Right cardiac atrium (tissue), 5 donors: ENCODE measurements at regions not wholly inside any gene's neighbourhood (a gene's known extent, or its start where the extent isn't known, plus 50 kb on each side); places are given as distances from the start of the nearest gene placed in this dataset.

Source experiments
- ATAC-seq, 2 donors: fragments of 200-7000 bp; cut with Tn5 transposase; one replicate each; pipeline versions ENCODE4 v1.8.0 to v1.9.1; 2020; ENCODE audit warnings: moderate library complexity in 2 of 2, mild to moderate bottlenecking in 1 of 2
- DNase-seq, 3 donors: peaks; one replicate each; pipeline ENCODE4 v3.0.0-alpha.2; 2020
- H3K27ac ChIP-seq: one replicate; pipeline ENCODE4 v1.5.1; 2013; ENCODE audit warnings: mild to moderate bottlenecking, low read length, control low read depth, moderate library complexity
- H3K27me3 ChIP-seq: one replicate; pipeline ENCODE4 v1.6.1; 2013; ENCODE audit not compliant: control insufficient read depth, insufficient read depth
- H3K4me1 ChIP-seq: one replicate; pipeline ENCODE4 v1.6.1; 2013; ENCODE audit warnings: low read length; ENCODE audit not compliant: control insufficient read depth, insufficient read depth
- H3K4me3 ChIP-seq: one replicate; pipeline ENCODE4 v1.5.1; 2013; ENCODE audit warnings: low read length, control low read depth
- H3K9me3 ChIP-seq: one replicate; pipeline ENCODE4 v1.6.1; 2013; ENCODE audit warnings: low read length; ENCODE audit not compliant: control insufficient read depth
- WGBS: extraction: QIAGEN DNeasy Blood & Tissue Kit; methylation state at CpG from one replicate; pipeline ENCODE4 v1.1.7; 2013; 5-methylcytosine and 5-hydroxymethylcytosine counted together
- intact Hi-C, 4 donors: fragments of 100-400 bp; cut with DNase I; formaldehyde crosslinking; loops; one replicate each; pipeline versions ENCODE4 v1.11.0 to v1.14.0; 2022 to 2023
- donor health status: healthy with polysubstance abuse.
- donor health status: DM: no; HTN: yes; CAD: no.
- donor health status: DM: no; HTN: no; CAD: no.
- donor health status: DM: no; HTN: yes; CAD: no; lungs with severe emphysema.
- donor health status: DM: yes; HTN: yes; CAD: no.

- Histone ChIP-seq H3K4me3 (peak overlapping the region; percentile 59), H3K27me3 (peaks cover 2% of the 10 kb centered on the region), H3K9me3 (no peaks in the 10 kb centered on the region), H3K4me1 (no peaks in the 10 kb centered on the region), H3K27ac (no peak overlapping the region)
- DNase-seq, result peak; percentile 25 to 72 (median 70)
- intact Hi-C loops, result loop anchor here in 1 of 4 donors (10.0 kb wide), 1 partner anchor 84 kb away; no protein-coding TSS in a partner anchor
- WGBS, result 1% methylated on average over 80 of the region's 80 CpGs
- ATAC-seq, result peak; percentile 70 to 72
Measured at GRCh38 chr7:32298408-32299132, 191.6 kb downstream of the LSM5 start.

GRCh38 chr7:32293833-32294232, 196.3 kb downstream of the LSM5 start:
- Histone ChIP-seq H3K27me3 (no peaks in the 10 kb centered on the region), H3K9me3 (no peaks in the 10 kb centered on the region), H3K4me1 (peaks cover 3% of the 10 kb centered on the region), H3K4me3 (no peak overlapping the region), H3K27ac (no peak overlapping the region)
- intact Hi-C loops, result loop anchor here in 1 of 4 donors (10.0 kb wide), 1 partner anchor 79 kb away; no protein-coding TSS in a partner anchor
- DNase-seq, result peak; percentile 32 to 72 (median 51)
- peak in 1 of 2 donors; percentile 45 for ATAC-seq
- WGBS, result 39% methylated on average over 5 of the region's 5 CpGs

GRCh38 chr7:32289651-32290414, 200.3 kb downstream of the LSM5 start:
- no peaks in the 10 kb centered on the region for H3K9me3 ChIP-seq
- H3K4me1 ChIP-seq, result peaks cover 3% of the 10 kb centered on the region
- no peak overlapping the region for H3K4me3 ChIP-seq
- no peaks in the 10 kb centered on the region for H3K27me3 ChIP-seq
- ATAC-seq (peak; percentile 45 to 74), DNase-seq (peak; percentile 49 to 75 (median 73))
- WGBS, result 59% methylated on average over 5 of the region's 5 CpGs
- intact Hi-C loops, result loop anchor here in 1 of 4 donors (10.0 kb wide), 1 partner anchor 75 kb away; no protein-coding TSS in a partner anchor
- H3K27ac ChIP-seq, result no peak overlapping the region

- H3K4me1 ChIP-seq, result peaks cover 3% of the 10 kb centered on the region
- intact Hi-C loops, result no loop called here
- 50% methylated on average over 2 of the region's 2 CpGs for WGBS
- no peaks in the 10 kb centered on the region for H3K27me3 ChIP-seq
- DNase-seq, result no peak
- H3K27ac ChIP-seq, result no peak overlapping the region
- no peaks in the 10 kb centered on the region for H3K9me3 ChIP-seq
- ATAC-seq, result no peak
- H3K4me3 ChIP-seq, result no peak overlapping the region
Measured at GRCh38 chr7:32285698-32286097, 204.5 kb downstream of the LSM5 start.

GRCh38 chr7:32283546-32283945, 206.6 kb downstream of the LSM5 start:
- intact Hi-C loops, result no loop called here
- H3K27ac ChIP-seq, result no peak overlapping the region
- WGBS, result 74% methylated on average over 6 of the region's 6 CpGs
- H3K27me3 ChIP-seq, result no peaks in the 10 kb centered on the region
- no peaks in the 10 kb centered on the region for H3K4me1 ChIP-seq
- H3K4me3 ChIP-seq, result no peak overlapping the region
- DNase-seq, result no peak
- no peak for ATAC-seq
- H3K9me3 ChIP-seq, result no peaks in the 10 kb centered on the region

GRCh38 chr7:32279500-32279899, 209.3 kb upstream of the PDE1C start:
- H3K4me1 ChIP-seq, result no peaks in the 10 kb centered on the region
- DNase-seq (no peak), ATAC-seq (no peak)
- WGBS, result 63% methylated on average over 1 of the region's 1 CpG
- H3K27ac ChIP-seq, result no peak overlapping the region
- H3K9me3 ChIP-seq, result no peaks in the 10 kb centered on the region
- H3K4me3 ChIP-seq, result no peak overlapping the region
- intact Hi-C loops, result no loop called here
- H3K27me3 ChIP-seq, result peaks cover 2% of the 10 kb centered on the region

- Histone ChIP-seq H3K4me1 (no peaks in the 10 kb centered on the region), H3K27me3 (peaks cover 2% of the 10 kb centered on the region), H3K9me3 (no peaks in the 10 kb centered on the region), H3K27ac (no peak overlapping the region), H3K4me3 (no peak overlapping the region)
- ATAC-seq (no peak), DNase-seq (no peak)
- 51% methylated on average over 3 of the region's 3 CpGs for WGBS
- intact Hi-C loops, result no loop called here
Measured at GRCh38 chr7:32275216-32276009, 205.2 kb upstream of the PDE1C start.

- DNase-seq, result no peak
- no peaks in the 10 kb centered on the region for H3K4me1 ChIP-seq
- H3K4me3 ChIP-seq, result no peak overlapping the region
- ATAC-seq, result no peak
- H3K9me3 ChIP-seq, result no peaks in the 10 kb centered on the region
- H3K27me3 ChIP-seq, result peaks cover 2% of the 10 kb centered on the region
- WGBS, result 89% methylated on average over 1 of the region's 1 CpG
- intact Hi-C loops, result no loop called here
- no peak overlapping the region for H3K27ac ChIP-seq
Measured at GRCh38 chr7:32273297-32273696, 203.1 kb upstream of the PDE1C start.

GRCh38 chr7:32266932-32267475, 196.8 kb upstream of the PDE1C start:
- Histone ChIP-seq H3K4me1 (no peaks in the 10 kb centered on the region), H3K27ac (no peak overlapping the region), H3K27me3 (no peaks in the 10 kb centered on the region), H3K4me3 (no peak overlapping the region), H3K9me3 (no peaks in the 10 kb centered on the region)
- ATAC-seq, result no peak
- WGBS, result 71% methylated on average over 16 of the region's 16 CpGs
- intact Hi-C loops, result no loop called here
- no peak for DNase-seq

GRCh38 chr7:32264702-32265284, 194.6 kb upstream of the PDE1C start:
- ATAC-seq, result peak; percentile 74 to 80
- intact Hi-C loops, result no loop called here
- 59% methylated on average over 2 of the region's 2 CpGs for WGBS
- Histone ChIP-seq H3K9me3 (no peaks in the 10 kb centered on the region), H3K27ac (peak overlapping the region; percentile 42), H3K4me1 (no peaks in the 10 kb centered on the region), H3K4me3 (no peak overlapping the region), H3K27me3 (no peaks in the 10 kb centered on the region)
- no peak for DNase-seq
